H1 (cell line): ENCODE measurements at regions not wholly inside any gene's neighbourhood (a gene's known extent, or its start where the extent isn't known, plus 50 kb on each side); places are given as distances from the start of the nearest gene placed in this dataset.

Experiments
- CTCF ChIA-PET: fragments of 300-600 bp; sonication (Branson Sonifier 250); formaldehyde crosslinking; loops from one replicate; lab custom pipeline; 2021; ENCODE audit not compliant: partially characterized antibody; lab: Charles Lee
- POLR2A ChIA-PET: fragments of 300-600 bp; sonication (Branson Sonifier 250); formaldehyde crosslinking; loops from one replicate; lab custom pipeline; 2021; ENCODE audit warnings: inconsistent platforms; ENCODE audit not compliant: partially characterized antibody; lab: Charles Lee
- DNase-seq, 2 experiments: peaks; one replicate each; pipeline versions ENCODE4 v3.0.0 to v3.0.0-alpha.2; 2010 to 2022; ENCODE audit warnings: low spot score in 2 of 2, low read depth in 1 of 2, mixed read lengths in 1 of 2
- FAIRE-seq: peaks from 2 replicates; lab custom pipeline; 2011; peaks lifted over from hg19 to GRCh38; lab: Jason Lieb, UNC
- H2AFZ ChIP-seq: 2 replicates; pipeline ENCODE4 v1.8.1; 2012; ENCODE audit warnings: low read length, inconsistent platforms
- H2AK5ac ChIP-seq: 2 replicates; pipeline ENCODE4 v1.6.1; 2013; ENCODE audit warnings: low read depth, low read length
- H2BK120ac ChIP-seq: replicated peaks from 2 replicates; pipeline ENCODE3; 2013; ENCODE audit warnings: low read depth, low read length, inconsistent platforms
- H2BK12ac ChIP-seq: 2 replicates; pipeline ENCODE4 v1.6.1; 2013; ENCODE audit warnings: low read depth, low read length
- H2BK15ac ChIP-seq: 2 replicates; pipeline ENCODE4 v1.6.1; 2013; ENCODE audit warnings: low read length
- H2BK20ac ChIP-seq: 2 replicates; pipeline ENCODE4 v1.6.1; 2013; ENCODE audit warnings: low read length
- H2BK5ac ChIP-seq: 2 replicates; pipeline ENCODE4 v1.6.1; 2013; ENCODE audit warnings: low read depth, low read length
- H3K14ac ChIP-seq: 2 replicates; pipeline ENCODE4 v1.6.1; 2013; ENCODE audit warnings: inconsistent platforms; ENCODE audit not compliant: insufficient read length
- H3K18ac ChIP-seq: 2 replicates; pipeline ENCODE4 v1.6.1; 2013; ENCODE audit warnings: low read length; ENCODE audit errors: extremely low read depth
- H3K23ac ChIP-seq: 2 replicates; pipeline ENCODE4 v1.6.1; 2013; ENCODE audit warnings: inconsistent platforms; ENCODE audit not compliant: insufficient read length
- H3K23me2 ChIP-seq: 2 replicates; pipeline ENCODE4 v1.6.1; 2013; ENCODE audit warnings: low read depth, low read length
- H3K27ac ChIP-seq: 2 replicates; pipeline ENCODE4 v1.6.1; 2011; ENCODE audit warnings: low read depth, low read length, inconsistent platforms
- H3K27me3 ChIP-seq, 4 experiments: replicated peaks in 1 of 4; 1 replicate in 1 of 4; 2 replicates in 3 of 4; pipeline versions ENCODE4 v1.6.1 to v1.8.1; 2011 to 2013; ENCODE audit warnings: low read length in 3 of 4, mild to moderate bottlenecking in 3 of 4, inconsistent platforms in 2 of 4, mixed read lengths in 2 of 4, moderate library complexity in 1 of 4; ENCODE audit not compliant: control insufficient read depth in 3 of 4, insufficient read depth in 3 of 4; ENCODE audit errors: extremely low read depth in 1 of 4
- H3K36me3 ChIP-seq, 4 experiments: 2 replicates each; pipeline versions ENCODE4 v1.6.1 to v1.8.1; 2011 to 2013; ENCODE audit warnings: mild to moderate bottlenecking in 4 of 4, low read length in 3 of 4, moderate library complexity in 2 of 4, control low read depth in 1 of 4, inconsistent platforms in 1 of 4; ENCODE audit not compliant: insufficient read depth in 4 of 4, control insufficient read depth in 2 of 4
- H3K4ac ChIP-seq: replicated peaks from 2 replicates; pipeline ENCODE3; 2013; ENCODE audit warnings: low read length, low read depth, mixed read lengths, inconsistent platforms; ENCODE audit not compliant: insufficient read length
- H3K4me1 ChIP-seq, 4 experiments: replicated peaks in 1 of 4; 1 replicate in 1 of 4; 2 replicates in 3 of 4; pipeline versions ENCODE4 v1.6.1 to v1.8.1; 2011 to 2013; ENCODE audit warnings: low read length in 3 of 4, inconsistent platforms in 2 of 4, mixed read lengths in 1 of 4; ENCODE audit not compliant: insufficient read depth in 4 of 4, control insufficient read depth in 3 of 4
- H3K4me2 ChIP-seq, 2 experiments: 2 replicates each; pipeline versions ENCODE4 v1.6.1 to v1.8.1; 2011 to 2013; ENCODE audit warnings: low read depth in 2 of 2, low read length in 2 of 2, control low read depth in 1 of 2, inconsistent platforms in 1 of 2, mild to moderate bottlenecking in 1 of 2; ENCODE audit not compliant: insufficient read depth in 1 of 2
- H3K4me3 ChIP-seq, 4 experiments: fragments of 200-600, 300-600 bp in 1 of 4; sonication (generic), shearing (Covaris generic), sonication (Bioruptor Twin) in 1 of 4; 2 replicates each; pipeline versions ENCODE4 v1.5.1 to v1.8.1; 2011 to 2016; ENCODE audit warnings: low read length in 4 of 4, low read depth in 3 of 4, control low read depth in 2 of 4, inconsistent platforms in 2 of 4, mild to moderate bottlenecking in 2 of 4, mixed read lengths in 1 of 4, moderate library complexity in 1 of 4; ENCODE audit not compliant: insufficient read depth in 2 of 4; ENCODE audit errors: extremely low read depth in 1 of 4
- H3K56ac ChIP-seq: replicated peaks from 2 replicates; pipeline ENCODE3; 2013; ENCODE audit warnings: low read depth, mild to moderate bottlenecking, mixed read lengths, low read length, inconsistent platforms; ENCODE audit not compliant: insufficient read length
- H3K79me1 ChIP-seq: 2 replicates; pipeline ENCODE4 v1.6.1; 2013; ENCODE audit warnings: low read depth, low read length, control low read depth
- H3K79me2 ChIP-seq, 2 experiments: 2 replicates each; pipeline versions ENCODE4 v1.6.1 to v1.8.1; 2012 to 2013; ENCODE audit warnings: low read length in 2 of 2, mild to moderate bottlenecking in 2 of 2, inconsistent platforms in 1 of 2; ENCODE audit not compliant: insufficient read depth in 2 of 2, control insufficient read depth in 1 of 2
- H3K9ac ChIP-seq, 4 experiments: replicated peaks in 1 of 4; 1 replicate in 1 of 4; 2 replicates in 3 of 4; pipeline versions ENCODE4 v1.6.1 to v1.8.1; 2011 to 2013; ENCODE audit warnings: low read depth in 3 of 4, low read length in 3 of 4, control low read depth in 2 of 4, mild to moderate bottlenecking in 2 of 4, moderate library complexity in 2 of 4, inconsistent platforms in 1 of 4; ENCODE audit errors: extremely low read depth in 1 of 4
- H3K9me3 ChIP-seq, 2 experiments: 2 replicates each; pipeline versions ENCODE4 v1.6.1 to v1.8.1; 2012 to 2013; ENCODE audit warnings: mild to moderate bottlenecking in 2 of 2, moderate library complexity in 2 of 2, control low read depth in 1 of 2, inconsistent platforms in 1 of 2, low read depth in 1 of 2, low read length in 1 of 2, mixed read lengths in 1 of 2; ENCODE audit not compliant: insufficient read depth in 2 of 2
- H4K20me1 ChIP-seq, 2 experiments: replicated peaks in 1 of 2; 2 replicates each; pipeline versions ENCODE3 to v1.8.1; 2011 to 2013; ENCODE audit warnings: inconsistent platforms in 2 of 2, low read length in 2 of 2, mild to moderate bottlenecking in 1 of 2; ENCODE audit not compliant: insufficient read depth in 2 of 2, control insufficient read depth in 1 of 2
- H4K5ac ChIP-seq: 2 replicates; pipeline ENCODE4 v1.6.1; 2013; ENCODE audit warnings: low read length, low read depth, mixed read lengths, inconsistent platforms; ENCODE audit not compliant: insufficient read length
- H4K8ac ChIP-seq: 2 replicates; pipeline ENCODE4 v1.8.0; 2013; ENCODE audit warnings: mild to moderate bottlenecking, moderate library complexity, low read length, inconsistent platforms; ENCODE audit not compliant: insufficient read depth; ENCODE audit errors: extremely low read depth
- H4K91ac ChIP-seq: replicated peaks from 2 replicates; pipeline ENCODE3; 2013; ENCODE audit warnings: low read length, mixed read lengths, inconsistent platforms; ENCODE audit not compliant: insufficient read length
- BCL11A ChIP-seq, 2 experiments: IDR thresholded peaks; one replicate each; pipeline ENCODE4 v1.6.1; 2011; ENCODE audit warnings: low read depth in 2 of 2, low read length in 2 of 2, mild to moderate bottlenecking in 2 of 2
- POU5F1 ChIP-seq: IDR thresholded peaks from 2 replicates; pipeline ENCODE4 v1.6.1; 2011; ENCODE audit warnings: low read depth, mild to moderate bottlenecking, low read length, moderate library complexity
- WGBS, 2 experiments: shearing (Covaris generic) in 1 of 2; methylation state at CpG; one replicate each; pipeline versions ENCODE4 v1.1.6 to v1.1.7; 2013 to 2015; ENCODE audit warnings: low lambda C conversion rate in 2 of 2, mixed read lengths in 2 of 2, inconsistent platforms in 1 of 2, low coverage in 1 of 2, missing lambda C conversion rate in 1 of 2; ENCODE audit not compliant: insufficient replicate concordance in 2 of 2, insufficient coverage in 1 of 2, insufficient read length in 1 of 2; ENCODE audit errors: extremely low coverage in 1 of 2, missing lambda C conversion rate in 1 of 2; 5-methylcytosine and 5-hydroxymethylcytosine counted together

DNA sequence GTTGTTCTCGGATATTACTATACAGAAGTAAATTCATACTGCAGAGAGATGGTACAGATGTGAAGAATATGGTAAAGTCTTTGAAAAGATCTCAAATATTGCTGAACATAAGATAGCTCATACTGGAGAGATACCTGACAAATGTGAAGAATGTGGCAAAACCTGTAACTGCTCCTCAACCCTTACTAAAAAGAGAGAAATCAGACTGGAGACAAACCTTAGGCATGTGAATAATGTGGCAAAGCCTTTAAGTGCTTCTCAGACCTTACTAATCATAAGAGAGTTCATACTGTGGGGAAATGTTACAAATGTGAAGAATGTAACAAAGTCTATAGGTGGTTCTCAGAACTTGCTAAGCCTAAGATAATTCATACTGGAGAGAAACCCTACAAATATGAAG, 986.0 kb upstream of the TSPY4 start:
- CTCF ChIA-PET: no interaction called here
- Histone ChIP-seq H3K18ac (no peak overlapping the region), H3K23me2 (no peaks in the 10 kb centered on the region), H3K4me2 (no peak overlapping the region), H3K79me1 (no peaks in the 10 kb centered on the region)
- FAIRE-seq: no peak
- TF ChIP-seq POU5F1 (no peak), BCL11A (IDR thresholded peaks at IDR 0.05; ENCODE audit: low read depth in 2 of 2, low read length in 2 of 2) (no peak)
- TF ChIP-seq, all 59 proteins: peak for 0
- Histone ChIP-seq H3K14ac (no peak overlapping the region), H3K79me2 (no peaks in the 10 kb centered on the region), H2BK5ac (no peak overlapping the region), H2BK15ac (no peak overlapping the region), H3K23ac (no peak overlapping the region), H2BK120ac (no peak overlapping the region), H3K4me3 (no peak overlapping the region), H2BK12ac (no peak overlapping the region), H3K27me3 (no peaks in the 10 kb centered on the region), H4K91ac (no peak overlapping the region), H3K4me1 (no peaks in the 10 kb centered on the region), H2AFZ (no peak overlapping the region), H3K27ac (no peak overlapping the region), H3K36me3 (no peaks in the 10 kb centered on the region), H3K9ac (no peak overlapping the region), H2BK20ac (no peak overlapping the region), H2AK5ac (no peak overlapping the region), H4K20me1 (no peaks in the 10 kb centered on the region), H3K56ac (no peak overlapping the region), H4K8ac (no peak overlapping the region), H3K4ac (no peak overlapping the region), H3K9me3 (peaks cover 11 to 33% of the 10 kb centered on the region in 2 experiments; a peak in 3 of 4 replicates), H4K5ac (no peak overlapping the region)
- 71% methylated on average over 1 of the region's 1 CpG; no CpG with 5 or more reads in 1 of the 2 experiments for WGBS, 2 experiments
- POLR2A ChIA-PET: no interaction called here
- DNase-seq: no peak
